Gastrocnemius medialis (tissue), 4 donors: ENCODE measurements at regions not wholly inside any gene's neighbourhood (a gene's known extent, or its start where the extent isn't known, plus 50 kb on each side); places are given as distances from the start of the nearest gene placed in this dataset.

Source experiments
- ATAC-seq, 2 donors: fragments of 150-250 bp; one replicate each; pipeline ENCODE4 v1.9.1; 2016
- DNase-seq, 2 donors: peaks; one replicate each; pipeline ENCODE4 v3.0.0-alpha.2; 2019
- H3K27ac ChIP-seq, 4 donors: fragments of 200-600 bp; sonication (generic); 1 replicate in 1 of 4; 2 replicates in 3 of 4; pipeline ENCODE4 v1.5.1; 2016 to 2018; ENCODE audit warnings: mild to moderate bottlenecking in 2 of 4, moderate library complexity in 1 of 4
- H3K27me3 ChIP-seq, 3 donors: fragments of 200-600 bp; sonication (generic) in 2 of 3; 1 replicate in 1 of 3; 2 replicates in 2 of 3; pipeline versions ENCODE4 v1.5.1 to v1.6.0; 2016 to 2019; ENCODE audit warnings: mild to moderate bottlenecking in 1 of 3, moderate library complexity in 1 of 3
- H3K36me3 ChIP-seq, 2 donors: fragments of 200-600 bp; sonication (generic) in 1 of 2; one replicate each; pipeline ENCODE4 v1.5.1; 2017 to 2018
- H3K4me1 ChIP-seq, 2 donors: fragments of 200-600 bp; sonication (generic) in 1 of 2; one replicate each; pipeline ENCODE4 v1.5.1; 2016 to 2017; ENCODE audit warnings: mild to moderate bottlenecking in 2 of 2
- H3K4me3 ChIP-seq, 4 donors: fragments of 200-600 bp; sonication (generic) in 3 of 4; 1 replicate in 1 of 4; 2 replicates in 3 of 4; pipeline ENCODE4 v1.5.1; 2016 to 2019; ENCODE audit warnings: mild to moderate bottlenecking in 2 of 4
- H3K9me3 ChIP-seq, 3 donors: fragments of 200-600 bp; sonication (generic) in 2 of 3; 1 replicate in 1 of 3; 2 replicates in 2 of 3; pipeline ENCODE4 v1.5.1; 2016 to 2019
- CTCF ChIP-seq, 5 experiments: fragments of 450-650 bp in 3 of 5; fragments of 200-600 bp in 2 of 5; sonication (generic) in 2 of 5; IDR thresholded peaks in 4 of 5; conservative IDR thresholded peaks in 1 of 5; 1 replicate in 4 of 5; 2 replicates in 1 of 5; pipeline ENCODE4 v1.5.1; 2016 to 2019; ENCODE audit warnings: antibody characterized with exemption in 5 of 5, mild to moderate bottlenecking in 3 of 5, moderate library complexity in 3 of 5
- POLR2A ChIP-seq, 2 donors: fragments of 450-650 bp; IDR thresholded peaks; one replicate each; pipeline ENCODE4 v1.6.1; 2017; ENCODE audit warnings: antibody characterized with exemption in 2 of 2, mild to moderate bottlenecking in 2 of 2, moderate library complexity in 2 of 2
- in situ Hi-C, 4 donors: fragments of 200-750 bp; cut with MboI; loops; one replicate each; pipeline versions ENCODE4 v1.15.0 to v1.8.0; 2017; ENCODE audit warnings: low sequenced_read_pairs in 4 of 4
- intact Hi-C: fragments of 100-400 bp; cut with DNase I; formaldehyde crosslinking; loops from one replicate; pipeline ENCODE4 v1.15.1; 2023; ENCODE audit warnings: low total_unique reads

GRCh38 chr12:18850752-18851151, 112.8 kb downstream of the CAPZA3 start:
- no peak for TF ChIP-seq POLR2A (IDR thresholded peaks at IDR 0.05)
- in situ Hi-C loops (loop anchor here in 2 of 4 donors (25.0 kb wide), 1 partner anchor 337 kb away; no protein-coding TSS in a partner anchor), intact Hi-C loops (no loop called here)
- DNase-seq (no peak), ATAC-seq (no peak)
- H3K27me3 ChIP-seq = no peaks in the 10 kb centered on the region
- H3K4me3 ChIP-seq = no peak overlapping the region
- no peaks in the 10 kb centered on the region for H3K4me1 ChIP-seq
- H3K9me3 ChIP-seq = no peaks in the 10 kb centered on the region
- H3K27ac ChIP-seq = no peak overlapping the region
- H3K36me3 ChIP-seq = no peaks in the 10 kb centered on the region

GRCh38 chr12:18851271-18851670, 113.4 kb downstream of the CAPZA3 start:
- ATAC-seq = no peak

GRCh38 chr12:18853570-18854366, 115.8 kb downstream of the CAPZA3 start:
- Histone ChIP-seq H3K27ac (no peak overlapping the region), H3K4me3 (no peak overlapping the region), H3K4me1 (no peaks in the 10 kb centered on the region), H3K9me3 (no peaks in the 10 kb centered on the region), H3K36me3 (no peaks in the 10 kb centered on the region), H3K27me3 (no peaks in the 10 kb centered on the region)
- intact Hi-C loops (no loop called here), in situ Hi-C loops (loop anchor here in 2 of 4 donors (25.0 kb wide), 1 partner anchor 334 kb away; no protein-coding TSS in a partner anchor)
- no peak for DNase-seq
- no peak for ATAC-seq
- TF ChIP-seq POLR2A (IDR thresholded peaks at IDR 0.05) = no peak

More at GRCh38 chr12:18851271-18851670, 113.4 kb downstream of the CAPZA3 start:
- Histone ChIP-seq H3K27ac (no peak overlapping the region), H3K36me3 (no peaks in the 10 kb centered on the region), H3K9me3 (no peaks in the 10 kb centered on the region), H3K4me1 (no peaks in the 10 kb centered on the region), H3K27me3 (no peaks in the 10 kb centered on the region), H3K4me3 (no peak overlapping the region)
- in situ Hi-C loops = loop anchor here in 2 of 4 donors (25.0 kb wide), 1 partner anchor 336 kb away; no protein-coding TSS in a partner anchor
- no peak for TF ChIP-seq CTCF (IDR thresholded peaks at IDR 0.05 in 4 of 5, conservative IDR thresholded peaks at IDR 0.05 in 1 of 5)
- TF ChIP-seq POLR2A (IDR thresholded peaks at IDR 0.05) = no peak
- no peak for DNase-seq
- intact Hi-C loops = no loop called here

- H3K9me3 ChIP-seq = no peaks in the 10 kb centered on the region
- TF ChIP-seq CTCF (IDR thresholded peaks at IDR 0.05 in 4 of 5, conservative IDR thresholded peaks at IDR 0.05 in 1 of 5) = no peak
- TF ChIP-seq POLR2A (IDR thresholded peaks at IDR 0.05) = no peak
- no peaks in the 10 kb centered on the region for H3K4me1 ChIP-seq
- in situ Hi-C loops (loop anchor here in 2 of 4 donors (25.0 kb wide), 1 partner anchor 330 kb away; no protein-coding TSS in a partner anchor), intact Hi-C loops (no loop called here)
- H3K27ac ChIP-seq = no peak overlapping the region
- no peak overlapping the region for H3K4me3 ChIP-seq
- DNase-seq (no peak), ATAC-seq (no peak)
- no peaks in the 10 kb centered on the region for H3K36me3 ChIP-seq
- H3K27me3 ChIP-seq = no peaks in the 10 kb centered on the region
These were observed 119.7 kb downstream of the CAPZA3 start for GRCh38 chr12:18857656-18858055.

GRCh38 chr12:18859400-18859799, 121.5 kb downstream of the CAPZA3 start:
- no peaks in the 10 kb centered on the region for H3K36me3 ChIP-seq
- in situ Hi-C loops = loop anchor here in 2 of 4 donors (25.0 kb wide), 1 partner anchor 328 kb away; no protein-coding TSS in a partner anchor
- DNase-seq = no peak
- no peak overlapping the region for H3K27ac ChIP-seq
- intact Hi-C loops = no loop called here
- no peaks in the 10 kb centered on the region for H3K9me3 ChIP-seq
- ATAC-seq = no peak
- no peak overlapping the region for H3K4me3 ChIP-seq
- no peak for TF ChIP-seq POLR2A (IDR thresholded peaks at IDR 0.05)
- no peak for TF ChIP-seq CTCF (IDR thresholded peaks at IDR 0.05 in 4 of 5, conservative IDR thresholded peaks at IDR 0.05 in 1 of 5)
- H3K27me3 ChIP-seq = no peaks in the 10 kb centered on the region
- no peaks in the 10 kb centered on the region for H3K4me1 ChIP-seq
